ENCODE measurements at regions not wholly inside any gene's neighbourhood (a gene's known extent, or its start where the extent isn't known, plus 50 kb on each side); places are given as distances from the start of the nearest gene placed in this dataset.

- Histone ChIP-seq H3K9me1 (ENCODE audit: control insufficient read depth, extremely low read depth, insufficient read depth, low read length) (no peaks in the 10 kb centered on the region), H3K27ac (ENCODE audit: control insufficient read depth, insufficient read depth, low read length) (no peak overlapping the region), H4K20me1 (ENCODE audit: control insufficient read depth, extremely low read depth, insufficient read depth, low read length) (no peaks in the 10 kb centered on the region), H3K4me3 (ENCODE audit: control insufficient read depth in 2 of 3, extremely low read depth in 1 of 3, insufficient read depth in 2 of 3, low read depth in 1 of 3, low read length in 3 of 3) (no peak overlapping the region), H3K27me3 (ENCODE audit: control insufficient read depth, extremely low read depth, insufficient read depth, low read length) (no peaks in the 10 kb centered on the region), H2AFZ (ENCODE audit: control insufficient read depth, low read length) (no peak overlapping the region), H3K36me3 (ENCODE audit: control insufficient read depth in 2 of 2, extremely low read depth in 1 of 2, insufficient read depth in 2 of 2, low read length in 2 of 2) (no peaks in the 10 kb centered on the region), H3K4me1 (ENCODE audit: control insufficient read depth, extremely low read depth, insufficient read depth, low read length) (peaks cover 19% of the 10 kb centered on the region), H3K79me2 (ENCODE audit: control insufficient read depth, insufficient read depth, low read length) (no peaks in the 10 kb centered on the region), H3K4me2 (ENCODE audit: control insufficient read depth, extremely low read depth, insufficient read depth, low read depth, low read length) (no peak overlapping the region), H3K9me3 (ENCODE audit: control insufficient read depth, low read depth, low read length) (no peaks in the 10 kb centered on the region), H3K9ac (ENCODE audit: control insufficient read depth, extremely low read depth, insufficient read depth, low read length) (no peak overlapping the region)
- FAIRE-seq (no peak), DNase-seq (ENCODE audit: low read depth, low spot score) (no peak)
- dilution Hi-C loops (cut with MboI; ENCODE audit: extremely low pct_ligation_motif_present, low sequenced_read_pairs): no loop called here
- TF ChIP-seq CTCF (optimal IDR thresholded peaks at IDR 0.05 in 1 of 3, IDR thresholded peaks at IDR 0.05 in 1 of 3, conservative IDR thresholded peaks at IDR 0.05 in 1 of 3; ENCODE audit: extremely low read depth in 1 of 3, insufficient read depth in 2 of 3, low read length in 3 of 3) (no peak), EZH2 (IDR thresholded peaks at IDR 0.05; ENCODE audit: low read length) (no peak)
Measured at GRCh38 chr1:94309216-94309615, 71.8 kb upstream of the ARHGAP29 start.

- peaks cover 27% of the 10 kb centered on the region for H3K4me1 ChIP-seq (ENCODE audit: control insufficient read depth, extremely low read depth, insufficient read depth, low read length)
Measured at GRCh38 chr1:94306521-94306920, 69.1 kb upstream of the ARHGAP29 start.

More at GRCh38 chr1:94306521-94306920, 69.1 kb upstream of the ARHGAP29 start:
- Histone ChIP-seq H3K27ac (ENCODE audit: control insufficient read depth, insufficient read depth, low read length) (no peak overlapping the region), H3K9ac (ENCODE audit: control insufficient read depth, extremely low read depth, insufficient read depth, low read length) (no peak overlapping the region), H3K4me2 (ENCODE audit: control insufficient read depth, extremely low read depth, insufficient read depth, low read depth, low read length) (no peak overlapping the region), H3K4me3 (ENCODE audit: control insufficient read depth in 2 of 3, extremely low read depth in 1 of 3, insufficient read depth in 2 of 3, low read depth in 1 of 3, low read length in 3 of 3) (no peak overlapping the region), H3K79me2 (ENCODE audit: control insufficient read depth, insufficient read depth, low read length) (no peaks in the 10 kb centered on the region), H3K36me3 (ENCODE audit: control insufficient read depth in 2 of 2, extremely low read depth in 1 of 2, insufficient read depth in 2 of 2, low read length in 2 of 2) (no peaks in the 10 kb centered on the region), H2AFZ (ENCODE audit: control insufficient read depth, low read length) (no peak overlapping the region), H3K9me1 (ENCODE audit: control insufficient read depth, extremely low read depth, insufficient read depth, low read length) (no peaks in the 10 kb centered on the region), H3K9me3 (ENCODE audit: control insufficient read depth, low read depth, low read length) (no peaks in the 10 kb centered on the region), H3K27me3 (ENCODE audit: control insufficient read depth, extremely low read depth, insufficient read depth, low read length) (no peaks in the 10 kb centered on the region), H4K20me1 (ENCODE audit: control insufficient read depth, extremely low read depth, insufficient read depth, low read length) (no peaks in the 10 kb centered on the region)
- dilution Hi-C loops (cut with MboI; ENCODE audit: extremely low pct_ligation_motif_present, low sequenced_read_pairs): no loop called here
- TF ChIP-seq CTCF (optimal IDR thresholded peaks at IDR 0.05 in 1 of 3, IDR thresholded peaks at IDR 0.05 in 1 of 3, conservative IDR thresholded peaks at IDR 0.05 in 1 of 3; ENCODE audit: extremely low read depth in 1 of 3, insufficient read depth in 2 of 3, low read length in 3 of 3): no peak
- TF ChIP-seq EZH2 (IDR thresholded peaks at IDR 0.05; ENCODE audit: low read length): no peak
- DNase-seq (ENCODE audit: low read depth, low spot score): no peak
- no peak for FAIRE-seq

Measured in keratinocyte (primary cell).